ENCODE measurements at regions not wholly inside any gene's neighbourhood (a gene's known extent, or its start where the extent isn't known, plus 50 kb on each side); places are given as distances from the start of the nearest gene placed in this dataset.

GRCh38 chr21:19981938-19982337, 1016.3 kb upstream of the NCAM2 start:
- no peak for DNase-seq
- no peaks in the 10 kb centered on the region for H3K4me1 ChIP-seq
- H3K27ac ChIP-seq = no peak overlapping the region
- H3K27me3 ChIP-seq = no peaks in the 10 kb centered on the region
- intact Hi-C loops (cut with DNase I; ENCODE audit: low total_unique reads) (no loop called here), in situ Hi-C loops (cut with MboI; ENCODE audit: low pct_ligation_motif_present in 1 of 4, low pct_unique_long_range_greater_than_20kb in 1 of 4, low sequenced_read_pairs in 3 of 4) (no loop called here)
- WGBS, 2 donors (ENCODE audit: low coverage in 1 of 2) = 82 to 100% methylated on average over 2 to 4 of the region's 4 CpGs
- no peak overlapping the region for H3K4me3 ChIP-seq
- TF ChIP-seq POLR2A (IDR thresholded peaks at IDR 0.05) (no peak), EP300 (IDR thresholded peaks at IDR 0.05; ENCODE audit: low read depth) (no peak), CTCF (IDR thresholded peaks at IDR 0.05) (no peak), POLR2AphosphoS5 (IDR thresholded peaks at IDR 0.05) (no peak)
- H3K9me3 ChIP-seq = no peaks in the 10 kb centered on the region
- no peaks in the 10 kb centered on the region for H3K36me3 ChIP-seq

GRCh38 chr21:19986396-19986795, 1011.8 kb upstream of the NCAM2 start:
- H3K4me3 ChIP-seq = no peak overlapping the region
- no peak overlapping the region for H3K27ac ChIP-seq
- TF ChIP-seq CTCF (IDR thresholded peaks at IDR 0.05) (no peak), POLR2AphosphoS5 (IDR thresholded peaks at IDR 0.05) (no peak), EP300 (IDR thresholded peaks at IDR 0.05; ENCODE audit: low read depth) (no peak), POLR2A (IDR thresholded peaks at IDR 0.05) (no peak)
- H3K36me3 ChIP-seq = no peaks in the 10 kb centered on the region
- H3K27me3 ChIP-seq = no peaks in the 10 kb centered on the region
- WGBS, 2 donors (ENCODE audit: low coverage in 1 of 2) = 78 to 83% methylated on average over 2 of the region's 2 CpGs
- in situ Hi-C loops (cut with MboI; ENCODE audit: low pct_ligation_motif_present in 1 of 4, low pct_unique_long_range_greater_than_20kb in 1 of 4, low sequenced_read_pairs in 3 of 4) = no loop called here
- H3K4me1 ChIP-seq = no peaks in the 10 kb centered on the region
- DNase-seq = no peak
- intact Hi-C loops (cut with DNase I; ENCODE audit: low total_unique reads) = no loop called here
- H3K9me3 ChIP-seq = no peaks in the 10 kb centered on the region

- Histone ChIP-seq H3K9me3 (no peaks in the 10 kb centered on the region), H3K36me3 (no peaks in the 10 kb centered on the region), H3K27ac (no peak overlapping the region), H3K27me3 (no peaks in the 10 kb centered on the region), H3K4me3 (no peak overlapping the region), H3K4me1 (no peaks in the 10 kb centered on the region)
- intact Hi-C loops (cut with DNase I; ENCODE audit: low total_unique reads) = no loop called here
- TF ChIP-seq EP300 (IDR thresholded peaks at IDR 0.05; ENCODE audit: low read depth) = no peak
- no peak for TF ChIP-seq CTCF (IDR thresholded peaks at IDR 0.05)
- no peak for TF ChIP-seq POLR2A (IDR thresholded peaks at IDR 0.05)
- no peak for TF ChIP-seq POLR2AphosphoS5 (IDR thresholded peaks at IDR 0.05)
- no peak for DNase-seq
- WGBS, 2 donors (ENCODE audit: low coverage in 1 of 2) = 43 to 46% methylated on average over 4 of the region's 4 CpGs
- in situ Hi-C loops (cut with MboI; ENCODE audit: low pct_ligation_motif_present in 1 of 4, low pct_unique_long_range_greater_than_20kb in 1 of 4, low sequenced_read_pairs in 3 of 4) = no loop called here
Measured at GRCh38 chr21:19987671-19988070, 1010.5 kb upstream of the NCAM2 start.

- Histone ChIP-seq H3K4me1 (no peaks in the 10 kb centered on the region), H3K4me3 (no peak overlapping the region), H3K27ac (no peak overlapping the region), H3K9me3 (no peaks in the 10 kb centered on the region), H3K27me3 (no peaks in the 10 kb centered on the region), H3K36me3 (no peaks in the 10 kb centered on the region)
- no peak for DNase-seq
- TF ChIP-seq POLR2AphosphoS5 (IDR thresholded peaks at IDR 0.05) = no peak
- no peak for TF ChIP-seq CTCF (IDR thresholded peaks at IDR 0.05)
- TF ChIP-seq POLR2A (IDR thresholded peaks at IDR 0.05) = no peak
- no peak for TF ChIP-seq EP300 (IDR thresholded peaks at IDR 0.05; ENCODE audit: low read depth)
- in situ Hi-C loops (cut with MboI; ENCODE audit: low pct_ligation_motif_present in 1 of 4, low pct_unique_long_range_greater_than_20kb in 1 of 4, low sequenced_read_pairs in 3 of 4) = no loop called here
- intact Hi-C loops (cut with DNase I; ENCODE audit: low total_unique reads) = no loop called here
Measured at GRCh38 chr21:19992540-19992939, 1005.7 kb upstream of the NCAM2 start.
